Keratinocyte (primary cell): ENCODE measurements at regions not wholly inside any gene's neighbourhood (a gene's known extent, or its start where the extent isn't known, plus 50 kb on each side); places are given as distances from the start of the nearest gene placed in this dataset.

ENCODE experiments used
- DNase-seq: peaks from one replicate; pipeline ENCODE4 v3.0.0-alpha.2; 2011; ENCODE audit warnings: low read depth, missing footprints, low spot score
- FAIRE-seq: peaks from 2 replicates; lab custom pipeline; 2011; peaks lifted over from hg19 to GRCh38; lab: Jason Lieb, UNC
- H2AFZ ChIP-seq: 2 replicates; pipeline ENCODE4 v1.6.0; 2012; ENCODE audit warnings: low read length, control low read depth, inconsistent platforms; ENCODE audit not compliant: control insufficient read depth
- H3K27ac ChIP-seq: 2 replicates; pipeline ENCODE4 v1.5.1; 2011; ENCODE audit warnings: low read length; ENCODE audit not compliant: control insufficient read depth, insufficient read depth
- H3K27me3 ChIP-seq: 3 replicates; pipeline ENCODE4 v1.6.0; 2011; ENCODE audit warnings: low read length; ENCODE audit not compliant: control insufficient read depth, insufficient read depth; ENCODE audit errors: extremely low read depth
- H3K36me3 ChIP-seq, 2 experiments: 2 replicates in 1 of 2; 3 replicates in 1 of 2; pipeline ENCODE4 v1.5.1; 2011; ENCODE audit warnings: low read length in 2 of 2, mild to moderate bottlenecking in 1 of 2; ENCODE audit not compliant: control insufficient read depth in 2 of 2, insufficient read depth in 2 of 2; ENCODE audit errors: extremely low read depth in 1 of 2
- H3K4me1 ChIP-seq: 3 replicates; pipeline ENCODE4 v1.5.1; 2011; ENCODE audit warnings: low read length; ENCODE audit not compliant: control insufficient read depth, insufficient read depth; ENCODE audit errors: extremely low read depth
- H3K4me2 ChIP-seq: 3 replicates; pipeline ENCODE4 v1.6.0; 2011; ENCODE audit warnings: low read depth, low read length; ENCODE audit not compliant: control insufficient read depth, insufficient read depth; ENCODE audit errors: extremely low read depth
- H3K4me3 ChIP-seq, 3 experiments: fragments of 200-600 bp in 1 of 3; sonication (generic) in 1 of 3; 2 replicates in 2 of 3; 3 replicates in 1 of 3; pipeline ENCODE4 v1.5.1; 2011 to 2016; ENCODE audit warnings: low read length in 3 of 3, mild to moderate bottlenecking in 3 of 3, control low read depth in 2 of 3, inconsistent platforms in 1 of 3, low read depth in 1 of 3, mixed read lengths in 1 of 3, mixed run types in 1 of 3, moderate library complexity in 1 of 3; ENCODE audit not compliant: control insufficient read depth in 2 of 3, insufficient read depth in 2 of 3; ENCODE audit errors: extremely low read depth in 1 of 3
- H3K79me2 ChIP-seq: 2 replicates; pipeline ENCODE4 v1.6.0; 2012; ENCODE audit warnings: low read length; ENCODE audit not compliant: control insufficient read depth, insufficient read depth
- H3K9ac ChIP-seq: 3 replicates; pipeline ENCODE4 v1.6.0; 2011; ENCODE audit warnings: low read length; ENCODE audit not compliant: control insufficient read depth, insufficient read depth; ENCODE audit errors: extremely low read depth
- H3K9me1 ChIP-seq: 3 replicates; pipeline ENCODE4 v1.6.0; 2011; ENCODE audit warnings: low read length; ENCODE audit not compliant: control insufficient read depth, insufficient read depth; ENCODE audit errors: extremely low read depth
- H3K9me3 ChIP-seq: 2 replicates; pipeline ENCODE4 v1.5.1; 2012; ENCODE audit warnings: low read depth, low read length; ENCODE audit not compliant: control insufficient read depth
- H4K20me1 ChIP-seq: 3 replicates; pipeline ENCODE4 v1.6.0; 2011; ENCODE audit warnings: low read length; ENCODE audit not compliant: control insufficient read depth, insufficient read depth; ENCODE audit errors: extremely low read depth
- CTCF ChIP-seq, 3 experiments: IDR thresholded peaks in 1 of 3; conservative IDR thresholded peaks in 1 of 3; optimal IDR thresholded peaks in 1 of 3; 2 replicates in 2 of 3; 3 replicates in 1 of 3; pipeline versions ENCODE3 to v1.5.1; 2011; ENCODE audit warnings: low read length in 3 of 3, mild to moderate bottlenecking in 3 of 3, moderate library complexity in 2 of 3, control low read depth in 1 of 3, inconsistent platforms in 1 of 3; ENCODE audit not compliant: insufficient read depth in 2 of 3; ENCODE audit errors: extremely low read depth in 1 of 3
- EZH2 ChIP-seq: IDR thresholded peaks from one replicate; pipeline ENCODE4 v1.6.1; 2012; ENCODE audit warnings: inconsistent platforms, mild to moderate bottlenecking, low read length, moderate library complexity
- dilution Hi-C: fragments of 300-500 bp; cut with MboI; formaldehyde crosslinking; loops from one replicate; pipeline ENCODE4 v1.7.0; 2020; ENCODE audit warnings: low sequenced_read_pairs; ENCODE audit not compliant: extremely low pct_ligation_motif_present

GRCh38 chr10:91713461-91714072 is 80.7 kb upstream of the PPP1R3C start:
- no peak for TF ChIP-seq CTCF (optimal IDR thresholded peaks at IDR 0.05 in 1 of 3, IDR thresholded peaks at IDR 0.05 in 1 of 3, conservative IDR thresholded peaks at IDR 0.05 in 1 of 3; ENCODE audit: extremely low read depth in 1 of 3, insufficient read depth in 2 of 3, low read length in 3 of 3)
- no peak for TF ChIP-seq EZH2
- DNase-seq (no peak), FAIRE-seq (no peak)
- Histone ChIP-seq H3K27me3 (no peaks in the 10 kb centered on the region), H3K36me3 (no peaks in the 10 kb centered on the region), H3K4me1 (no peaks in the 10 kb centered on the region), H3K79me2 (no peaks in the 10 kb centered on the region), H3K9me3 (no peaks in the 10 kb centered on the region), H4K20me1 (no peaks in the 10 kb centered on the region), H3K9ac (no peak overlapping the region), H2AFZ (no peak overlapping the region), H3K9me1 (no peaks in the 10 kb centered on the region), H3K27ac (no peak overlapping the region), H3K4me2 (no peak overlapping the region), H3K4me3 (no peak overlapping the region)
- dilution Hi-C loops = no loop called here

GRCh38 chr10:91711885-91712680 is 79.2 kb upstream of the PPP1R3C start:
- Histone ChIP-seq H3K4me1 (no peaks in the 10 kb centered on the region), H4K20me1 (no peaks in the 10 kb centered on the region), H3K9me1 (no peaks in the 10 kb centered on the region), H3K4me3 (no peak overlapping the region), H3K9me3 (no peaks in the 10 kb centered on the region), H3K27me3 (no peaks in the 10 kb centered on the region), H3K9ac (no peak overlapping the region), H3K79me2 (no peaks in the 10 kb centered on the region), H3K4me2 (no peak overlapping the region), H2AFZ (no peak overlapping the region), H3K36me3 (no peaks in the 10 kb centered on the region), H3K27ac (no peak overlapping the region)
- dilution Hi-C loops = no loop called here
- no peak for FAIRE-seq
- no peak for TF ChIP-seq EZH2
- TF ChIP-seq CTCF (optimal IDR thresholded peaks at IDR 0.05 in 1 of 3, IDR thresholded peaks at IDR 0.05 in 1 of 3, conservative IDR thresholded peaks at IDR 0.05 in 1 of 3; ENCODE audit: extremely low read depth in 1 of 3, insufficient read depth in 2 of 3, low read length in 3 of 3) = no peak
- no peak for DNase-seq
